GM13976 (cell line): ENCODE measurements at regions not wholly inside any gene's neighbourhood (a gene's known extent, or its start where the extent isn't known, plus 50 kb on each side); places are given as distances from the start of the nearest gene placed in this dataset.

Source experiments
- DNase-seq: peaks from one replicate; pipeline ENCODE4 v3.0.0; 2012; ENCODE audit warnings: low spot score
- in situ Hi-C: fragments of 300-500 bp; cut with MboI; formaldehyde crosslinking; loops from one replicate; pipeline ENCODE4 v1.12.0; 2022; ENCODE audit warnings: low sequenced_read_pairs, mixed read lengths, inconsistent platforms; ENCODE audit not compliant: unreplicated experiment
- TF ChIP-seq, protein P1 (sequence below): IDR thresholded peaks from 2 replicates; pipeline ENCODE4 v1.5.1; 2012; ENCODE audit warnings: borderline replicate concordance, mild to moderate bottlenecking; ENCODE audit not compliant: insufficient read depth; ENCODE audit errors: extremely low read depth, missing control alignments, control extremely low read depth

DNA sequence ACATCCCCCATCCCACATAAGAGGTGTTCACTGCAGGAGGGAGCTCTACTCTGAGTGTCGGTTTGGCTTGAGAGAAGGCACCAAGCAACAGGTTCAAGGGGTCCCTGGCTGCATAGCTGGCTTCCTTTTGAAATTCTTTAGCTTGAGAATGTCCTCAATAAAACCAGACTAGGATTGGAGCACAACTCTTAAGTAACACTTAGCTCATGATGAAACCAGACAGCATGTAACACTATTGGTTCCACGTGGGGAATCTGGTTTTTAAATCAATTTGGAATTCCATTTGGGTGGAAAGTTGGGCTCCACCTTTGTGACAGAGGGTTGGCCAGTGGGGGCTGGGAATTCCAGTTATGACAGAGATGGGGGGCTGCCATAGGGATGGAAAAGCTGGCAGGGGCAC, 281.2 kb downstream of the TLE3 start:
- in situ Hi-C loops: no loop called here
- DNase-seq: no peak
- TF ChIP-seq, protein P1, sequence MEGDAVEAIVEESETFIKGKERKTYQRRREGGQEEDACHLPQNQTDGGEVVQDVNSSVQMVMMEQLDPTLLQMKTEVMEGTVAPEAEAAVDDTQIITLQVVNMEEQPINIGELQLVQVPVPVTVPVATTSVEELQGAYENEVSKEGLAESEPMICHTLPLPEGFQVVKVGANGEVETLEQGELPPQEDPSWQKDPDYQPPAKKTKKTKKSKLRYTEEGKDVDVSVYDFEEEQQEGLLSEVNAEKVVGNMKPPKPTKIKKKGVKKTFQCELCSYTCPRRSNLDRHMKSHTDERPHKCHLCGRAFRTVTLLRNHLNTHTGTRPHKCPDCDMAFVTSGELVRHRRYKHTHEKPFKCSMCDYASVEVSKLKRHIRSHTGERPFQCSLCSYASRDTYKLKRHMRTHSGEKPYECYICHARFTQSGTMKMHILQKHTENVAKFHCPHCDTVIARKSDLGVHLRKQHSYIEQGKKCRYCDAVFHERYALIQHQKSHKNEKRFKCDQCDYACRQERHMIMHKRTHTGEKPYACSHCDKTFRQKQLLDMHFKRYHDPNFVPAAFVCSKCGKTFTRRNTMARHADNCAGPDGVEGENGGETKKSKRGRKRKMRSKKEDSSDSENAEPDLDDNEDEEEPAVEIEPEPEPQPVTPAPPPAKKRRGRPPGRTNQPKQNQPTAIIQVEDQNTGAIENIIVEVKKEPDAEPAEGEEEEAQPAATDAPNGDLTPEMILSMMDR: no peak

DNA sequence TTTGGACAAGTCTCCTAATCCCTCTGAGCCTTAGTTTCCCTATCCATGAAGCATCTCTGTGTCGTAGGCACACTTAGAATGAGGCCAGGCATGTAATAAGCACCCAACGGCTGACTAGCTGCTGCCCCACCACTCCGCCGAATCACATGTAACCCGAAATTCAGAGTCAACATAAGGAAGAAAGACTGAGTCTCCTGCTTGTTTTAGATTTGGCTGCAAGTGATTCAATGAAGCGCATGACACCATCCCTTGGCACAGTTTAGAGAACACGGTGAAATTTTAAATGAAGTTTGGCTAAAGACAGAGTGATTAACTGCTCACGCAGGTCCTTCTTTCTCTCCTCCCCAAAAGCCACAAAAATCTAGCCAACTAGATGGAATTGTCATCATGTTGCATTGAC, 279.2 kb downstream of the TLE3 start:
- no peak for DNase-seq
- TF ChIP-seq, protein P1: no peak
- in situ Hi-C loops: no loop called here

- no peak for DNase-seq
- in situ Hi-C loops: no loop called here
- TF ChIP-seq, protein P1: no peak
Measured at GRCh38 chr15:69819371-69819770, 278.3 kb downstream of the TLE3 start.

- TF ChIP-seq, protein P1: no peak
- in situ Hi-C loops: no loop called here
- DNase-seq: no peak
Measured at GRCh38 chr15:69820819-69821218, 276.9 kb downstream of the TLE3 start.

DNA sequence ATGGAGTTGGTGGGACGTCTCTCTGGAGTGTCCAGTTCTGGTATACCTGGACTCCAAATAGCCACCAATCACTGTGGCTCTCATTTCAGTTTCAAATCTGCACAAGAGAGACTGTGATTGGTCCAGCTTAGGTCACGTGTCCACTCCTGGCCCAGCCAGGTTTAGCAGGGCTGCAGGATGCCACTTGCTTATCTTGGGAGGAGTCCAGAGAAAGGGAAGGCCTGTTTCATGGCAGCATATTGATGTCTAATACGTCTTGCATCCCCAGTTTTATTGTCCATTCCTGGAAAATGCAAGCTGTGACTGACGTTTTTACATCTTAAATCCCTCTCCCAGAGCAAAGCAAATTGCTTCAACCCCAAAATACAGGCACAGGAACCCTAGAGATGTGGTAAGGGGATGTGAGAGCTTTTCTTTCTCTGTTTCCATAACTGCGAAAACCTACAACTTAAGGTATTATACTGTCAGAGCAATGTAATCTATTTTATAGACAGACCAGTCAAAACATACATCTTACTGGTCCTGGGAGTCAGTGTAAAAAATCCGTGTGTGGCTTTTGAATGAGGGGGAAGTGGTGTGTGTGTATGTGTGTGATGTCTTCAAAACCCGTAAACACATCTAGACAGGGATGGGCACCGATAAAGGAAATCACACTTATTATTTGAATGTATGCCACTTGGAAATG, 274.4 kb downstream of the TLE3 start:
- TF ChIP-seq, protein P1: no peak
- no peak for DNase-seq
- in situ Hi-C loops: no loop called here

- no peak for DNase-seq
- TF ChIP-seq, protein P1: no peak
- in situ Hi-C loops: no loop called here
Measured at GRCh38 chr15:69824075-69824876, 273.4 kb downstream of the TLE3 start.
